GM18511 (cell line): ENCODE measurements at regions not wholly inside any gene's neighbourhood (a gene's known extent, or its start where the extent isn't known, plus 50 kb on each side); places are given as distances from the start of the nearest gene placed in this dataset.

Experiments
- ATAC-seq: cut with Tn5 transposase; IDR thresholded peaks from one replicate; pipeline ENCODE4 v1.9.1; 2021; ENCODE audit warnings: mild to moderate bottlenecking, moderate library complexity; ENCODE audit not compliant: unreplicated experiment

DNA sequence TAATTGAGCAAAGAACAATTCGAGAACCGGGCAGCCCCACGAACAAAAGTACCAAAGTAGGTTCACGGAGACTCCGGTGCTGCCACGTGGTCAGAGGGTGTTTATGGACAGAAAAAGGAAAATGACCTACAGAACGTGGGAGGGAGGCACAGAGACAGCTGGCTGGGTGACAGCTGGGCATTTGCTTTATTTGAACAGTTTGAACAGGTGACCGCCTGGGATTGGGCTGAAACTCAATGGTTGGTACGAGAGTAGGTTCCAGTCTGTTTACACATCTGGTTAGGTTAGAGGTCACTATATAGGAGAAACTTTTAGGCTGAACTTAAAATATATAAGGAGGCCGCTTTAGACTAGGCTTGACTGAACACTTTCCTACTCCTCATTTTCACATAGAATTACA is 50.6 kb upstream of the CELF2 start:
- ATAC-seq: no peak

DNA sequence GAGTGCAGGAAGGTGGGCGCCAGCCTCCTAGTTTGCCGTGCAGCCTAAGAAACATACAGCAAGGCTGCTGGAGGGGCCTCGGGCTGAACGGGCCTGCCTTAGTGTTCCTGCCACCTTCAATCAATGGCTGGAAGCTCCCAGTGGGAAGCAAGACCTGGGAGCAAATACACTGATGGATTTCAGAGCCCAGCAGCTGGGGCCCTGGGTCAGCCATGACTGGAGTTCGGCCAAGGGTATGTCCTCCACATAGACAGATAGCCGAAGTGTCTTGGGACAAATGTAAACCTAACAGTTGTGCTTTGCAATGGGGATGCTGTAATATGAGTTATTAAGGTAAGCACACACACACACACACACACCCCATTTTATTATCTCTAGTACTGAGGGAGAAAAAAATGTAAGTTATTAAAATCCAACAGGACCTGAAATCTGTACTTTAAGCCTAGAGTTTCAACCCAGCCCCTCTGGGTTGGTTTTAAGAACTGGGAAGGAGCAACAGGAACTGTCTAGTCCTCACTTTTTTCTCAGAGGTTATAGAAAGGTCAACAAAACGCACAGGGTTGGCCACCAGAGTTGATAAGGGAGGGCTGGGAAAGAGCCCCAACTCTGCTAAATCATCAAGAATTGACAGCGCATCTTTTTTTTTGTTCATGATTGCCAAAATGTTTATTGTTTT is 50.0 kb upstream of the CELF2 start:
- ATAC-seq: no peak
